Stromal cell of bone marrow (primary cell): ENCODE measurements at regions not wholly inside any gene's neighbourhood (a gene's known extent, or its start where the extent isn't known, plus 50 kb on each side); places are given as distances from the start of the nearest gene placed in this dataset.

Experiments
- DNase-seq: peaks from one replicate; pipeline ENCODE4 v3.0.0-alpha.2; 2012; ENCODE audit warnings: low read depth

DNA sequence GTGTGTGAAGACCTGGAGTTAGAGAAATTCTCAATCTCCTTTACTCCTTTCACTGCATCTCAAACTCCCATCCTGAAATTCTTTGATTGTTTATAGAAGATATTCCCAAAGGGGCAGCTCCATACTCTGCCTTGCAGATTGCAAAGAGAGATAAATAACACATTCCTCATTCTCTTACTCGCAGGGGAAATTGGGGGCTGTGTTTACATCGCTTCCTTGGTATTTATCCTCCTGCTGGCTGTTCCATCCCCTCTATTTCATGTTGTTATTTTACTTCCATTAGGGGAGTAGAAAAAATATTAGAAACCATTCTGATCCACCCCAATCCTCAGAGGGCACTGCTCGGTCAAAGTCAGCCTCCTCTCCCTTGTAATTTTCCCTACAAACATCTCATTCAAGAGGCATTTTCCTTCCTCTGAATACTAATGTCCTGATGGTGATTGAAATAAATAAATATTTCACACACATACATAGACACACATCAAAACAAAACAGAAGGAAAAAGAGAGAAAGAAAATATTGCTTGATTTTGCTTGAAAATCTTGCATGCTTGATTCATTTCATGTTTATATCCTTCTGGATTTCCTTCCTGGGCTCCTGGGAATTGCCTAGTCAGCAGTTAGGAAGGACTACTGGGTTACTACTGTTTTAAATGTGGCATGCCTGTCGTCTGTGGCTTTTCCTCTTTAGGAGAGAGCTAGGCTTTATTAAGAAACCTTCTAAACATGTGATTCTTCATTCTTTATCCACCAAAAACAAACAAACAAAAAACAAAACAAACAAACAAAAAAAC lies 420.1 kb upstream of the PAPPA start:
- DNase-seq = peak; percentile 64

DNA sequence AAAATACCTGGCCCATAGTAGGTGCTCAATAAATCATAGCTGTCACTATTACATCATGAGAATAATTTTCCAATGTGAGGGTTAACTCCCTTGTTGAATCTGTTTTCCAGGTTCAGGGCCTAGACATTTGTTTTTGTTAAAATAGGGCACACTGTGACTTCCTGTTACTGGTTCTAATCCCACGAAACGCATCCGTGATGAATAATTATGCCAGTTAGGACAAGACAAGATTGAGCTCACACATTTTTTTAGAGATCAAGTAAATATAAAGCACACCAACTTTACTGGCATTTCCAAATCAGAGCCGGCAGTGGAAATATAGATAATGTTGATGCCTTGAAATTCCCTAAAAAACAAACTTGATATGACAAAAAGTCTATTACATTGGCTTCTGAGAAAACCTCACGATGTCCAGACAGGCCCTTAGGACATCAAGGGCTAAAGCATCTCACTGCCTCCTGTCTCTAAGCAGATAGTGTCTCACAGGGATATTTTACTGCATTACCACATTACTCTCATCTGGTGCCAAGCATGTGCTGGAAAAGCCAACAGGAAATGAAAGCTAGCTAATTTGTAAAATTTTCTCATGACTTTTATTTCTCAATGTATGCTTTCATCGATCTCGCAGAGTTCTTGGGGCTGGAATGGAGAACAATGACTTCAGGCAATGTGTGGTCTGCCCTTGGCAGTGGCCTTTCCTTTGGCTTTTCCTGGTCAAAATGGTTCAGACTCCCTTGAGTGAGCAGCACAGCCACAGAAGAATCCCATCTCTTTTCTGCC lies 414.3 kb upstream of the PAPPA start:
- DNase-seq = no peak

DNA sequence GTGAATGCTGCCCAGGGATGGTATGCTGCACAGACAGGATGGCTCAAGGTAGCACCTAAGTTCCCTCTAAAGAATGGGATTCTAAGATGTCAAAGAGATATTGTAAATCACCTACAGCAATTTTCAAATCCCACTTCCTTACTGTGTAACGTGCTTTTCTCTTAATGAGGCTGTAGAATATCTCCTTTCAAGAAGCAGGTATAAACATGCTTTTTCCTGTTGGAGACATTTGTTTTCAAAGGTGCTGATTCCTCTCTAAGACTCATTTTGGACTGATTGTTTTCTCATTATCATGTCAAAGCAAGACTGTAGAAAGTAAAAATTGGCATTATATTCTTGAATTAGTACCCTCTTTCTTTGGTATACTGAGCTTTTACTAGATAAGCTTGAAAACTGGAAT lies 412.6 kb upstream of the PAPPA start:
- DNase-seq = no peak

DNA sequence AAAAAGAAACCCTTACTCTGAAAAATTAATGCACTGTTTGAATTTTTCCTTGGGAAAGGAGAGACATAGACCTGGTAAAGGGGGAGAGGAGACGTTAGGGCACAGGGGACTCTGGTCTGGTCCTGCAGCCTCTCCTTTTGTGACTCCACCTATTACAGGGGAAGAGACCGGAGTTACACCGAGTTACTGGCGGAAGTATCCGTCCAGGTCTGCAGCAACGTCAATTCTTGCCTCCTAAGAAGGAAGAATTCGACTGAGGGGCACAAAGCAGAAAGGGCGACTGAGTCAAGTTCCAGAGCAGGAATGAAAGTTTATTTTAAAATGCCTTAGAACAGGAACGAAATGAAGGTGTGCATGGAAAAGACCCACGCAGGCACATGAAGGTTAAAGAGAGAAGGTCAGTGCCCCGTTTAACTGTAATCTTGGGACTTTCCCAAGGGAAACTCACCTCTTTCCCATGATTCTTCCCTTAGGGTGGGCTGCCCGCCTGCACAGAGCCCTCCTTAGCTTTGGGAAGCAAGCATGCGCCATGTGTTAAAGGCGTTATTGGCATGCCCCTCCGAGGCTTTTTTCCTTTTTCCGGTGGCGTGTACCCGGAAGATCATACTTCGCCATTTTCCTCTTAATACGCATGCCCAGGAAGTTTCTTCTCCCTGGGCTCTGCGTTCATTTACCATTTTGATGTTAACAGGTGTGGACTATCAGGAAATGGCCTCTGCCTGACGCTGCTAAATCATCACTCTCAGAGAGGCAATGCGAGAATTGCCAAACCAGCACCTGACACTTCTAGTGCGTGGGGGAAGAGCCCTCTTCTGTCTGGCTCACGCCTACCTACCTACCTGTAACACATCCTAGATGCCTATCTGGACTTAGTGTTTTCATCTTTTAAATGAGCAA lies 409.6 kb upstream of the PAPPA start:
- no peak for DNase-seq

DNA sequence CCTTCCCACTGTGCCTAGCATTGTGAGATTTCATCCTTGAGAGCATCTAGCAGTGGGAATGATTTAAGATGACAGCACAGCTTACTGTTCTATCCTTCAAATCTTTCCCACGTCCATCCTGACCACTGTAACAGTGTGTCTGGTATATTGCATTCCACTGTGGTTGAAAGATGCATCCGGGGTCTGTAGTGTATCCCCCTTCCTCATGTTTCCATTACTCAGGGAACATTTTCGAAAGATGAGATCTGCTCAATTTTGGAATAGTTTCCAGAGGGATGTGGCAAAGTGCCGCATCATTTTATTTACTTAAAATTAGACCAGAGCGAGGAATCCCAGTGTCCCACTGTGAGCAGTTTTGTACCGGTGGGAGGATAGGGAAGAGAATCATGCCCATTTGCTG lies 407.1 kb upstream of the PAPPA start:
- no peak for DNase-seq

DNA sequence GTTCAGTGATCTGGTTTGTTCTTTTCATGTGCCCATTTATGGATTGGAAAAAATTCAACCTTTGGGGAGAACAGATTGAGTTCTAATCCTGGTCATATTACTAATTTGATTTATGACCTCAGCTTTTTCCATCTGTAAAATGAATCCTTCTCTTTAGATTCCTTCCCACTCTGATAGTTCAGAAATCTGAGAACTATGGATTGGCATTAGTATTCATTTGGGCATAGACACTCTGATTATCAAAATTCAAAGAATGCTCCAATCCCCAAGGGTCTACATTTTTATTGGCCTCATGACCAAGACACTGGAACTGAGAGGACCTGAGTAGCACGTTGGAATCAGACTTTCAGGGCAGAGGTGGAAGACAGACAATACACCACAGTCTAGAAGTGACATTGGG lies 405.9 kb upstream of the PAPPA start:
- no peak for DNase-seq

- DNase-seq = no peak
Measured at GRCh38 chr9:115756736-115757135, 396.9 kb upstream of the PAPPA start.

DNA sequence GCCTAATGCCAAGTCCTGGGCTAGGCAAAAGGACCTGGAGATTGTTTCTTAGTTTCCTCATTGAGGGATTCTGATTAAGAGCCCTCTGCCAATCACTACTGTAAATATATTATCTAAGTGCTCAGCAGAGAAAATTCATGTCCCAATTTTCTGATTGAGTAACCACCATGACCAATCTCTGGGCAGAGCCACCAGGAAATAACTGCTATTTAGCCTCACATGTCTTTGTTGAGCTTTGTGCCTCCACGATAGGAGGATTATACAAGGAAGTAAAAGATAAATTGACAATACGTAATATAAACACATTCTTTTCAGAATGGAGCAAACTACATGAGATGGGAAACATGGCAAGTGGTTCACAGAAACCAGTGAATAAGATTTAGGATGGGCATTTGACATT lies 396.1 kb upstream of the PAPPA start:
- DNase-seq = no peak

DNA sequence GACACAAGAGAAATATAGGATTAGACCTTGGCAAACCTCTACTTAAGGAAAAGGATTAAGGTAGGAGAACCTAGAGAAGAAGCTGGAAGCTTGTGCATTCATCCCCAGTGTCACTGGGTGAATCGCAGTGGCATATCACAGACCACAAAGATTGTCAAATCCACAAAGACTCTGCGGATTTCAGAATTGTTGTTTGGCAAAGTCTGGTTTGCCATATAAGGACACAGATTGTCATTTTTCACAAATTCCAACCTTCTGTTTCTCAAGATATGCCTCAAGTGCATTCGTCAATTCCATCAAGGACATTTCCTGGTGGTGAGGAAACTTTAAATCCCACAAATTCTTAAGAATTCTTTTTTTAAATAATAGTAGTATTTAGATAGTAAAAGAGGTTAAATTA lies 395.1 kb upstream of the PAPPA start:
- no peak for DNase-seq

DNA sequence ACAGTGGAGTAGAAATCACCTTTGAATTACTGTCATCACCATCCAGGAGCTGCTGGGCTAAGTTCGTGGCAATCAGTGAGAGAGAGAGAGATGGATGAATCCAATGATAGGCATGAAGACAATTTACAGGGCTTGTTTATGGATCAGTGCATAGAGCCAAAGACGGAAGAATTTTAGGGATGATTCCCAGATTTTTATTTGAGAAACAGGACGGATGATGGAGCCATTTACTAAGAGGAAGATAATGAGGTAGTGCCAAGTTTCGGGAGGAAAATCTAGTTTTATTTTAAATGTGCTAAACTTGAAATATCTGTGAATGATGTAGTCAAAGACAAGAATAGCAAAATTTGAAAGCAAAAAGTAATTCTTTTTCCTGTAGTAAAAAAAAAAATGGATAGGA lies 394.2 kb upstream of the PAPPA start:
- no peak for DNase-seq

DNA sequence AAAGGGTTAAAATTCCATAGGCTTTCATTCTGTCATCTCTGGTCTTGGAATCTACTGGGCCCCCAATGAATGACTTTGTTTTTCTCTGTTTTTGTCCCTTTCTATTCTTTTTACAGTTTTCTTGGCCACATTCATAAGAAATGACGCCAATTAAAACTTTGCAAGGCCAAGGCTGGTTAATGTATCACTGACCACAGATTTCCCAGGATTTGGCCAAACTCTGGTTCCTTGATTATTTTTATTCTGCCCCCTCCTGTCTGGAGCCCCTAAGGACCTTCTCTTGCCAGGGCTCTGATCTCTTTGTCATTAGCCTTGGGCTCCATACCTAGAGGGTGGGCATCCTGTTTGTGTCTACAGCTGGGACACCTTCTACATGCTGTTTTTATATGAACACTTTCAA lies 388.9 kb upstream of the PAPPA start:
- peak; percentile 72 for DNase-seq

DNA sequence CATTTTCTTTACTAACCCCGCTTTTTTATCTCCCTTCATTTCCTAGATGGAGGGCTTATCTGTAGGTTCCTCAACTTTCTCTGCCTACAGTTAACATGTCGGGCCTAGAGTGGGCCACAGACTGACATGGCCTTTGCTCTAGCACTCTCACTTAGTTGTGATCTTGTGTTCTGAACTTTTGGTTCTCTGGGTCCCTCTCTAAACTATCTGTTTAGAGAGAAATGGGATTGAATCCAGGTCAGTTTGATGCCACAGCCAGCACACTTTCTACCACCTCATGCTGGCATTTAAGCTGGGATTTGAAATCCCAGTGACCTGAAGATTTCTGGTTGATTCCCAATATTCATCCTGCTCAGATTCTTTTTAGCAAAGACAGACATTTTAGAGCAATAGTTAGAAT lies 388.5 kb upstream of the PAPPA start:
- no peak for DNase-seq

- DNase-seq = no peak
Measured at GRCh38 chr9:115766370-115766955, 387.1 kb upstream of the PAPPA start.

- DNase-seq = no peak
Measured at GRCh38 chr9:115770521-115770920, 383.1 kb upstream of the PAPPA start.

DNA sequence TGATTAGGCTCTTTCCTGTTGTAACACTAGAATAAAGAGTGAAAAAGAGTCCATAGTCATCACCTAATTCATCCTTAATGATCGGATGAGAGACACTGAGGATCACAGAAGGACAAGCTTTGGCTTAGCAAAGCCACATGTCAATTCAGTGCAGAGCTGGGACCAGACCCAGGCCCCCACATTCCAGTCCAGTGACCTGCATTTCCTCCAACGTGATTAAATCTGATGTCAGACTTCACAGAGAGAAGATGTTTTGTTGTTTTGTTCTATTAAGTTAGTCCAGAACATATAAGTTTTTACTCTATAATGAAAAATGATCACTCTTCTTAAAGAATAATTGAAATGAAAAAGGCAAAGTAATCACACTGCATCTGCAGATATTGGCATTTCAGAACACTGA lies 377.9 kb upstream of the PAPPA start:
- DNase-seq = no peak

GRCh38 chr9:115777610-115778009 lies 376.0 kb upstream of the PAPPA start:
- DNase-seq = no peak

DNA sequence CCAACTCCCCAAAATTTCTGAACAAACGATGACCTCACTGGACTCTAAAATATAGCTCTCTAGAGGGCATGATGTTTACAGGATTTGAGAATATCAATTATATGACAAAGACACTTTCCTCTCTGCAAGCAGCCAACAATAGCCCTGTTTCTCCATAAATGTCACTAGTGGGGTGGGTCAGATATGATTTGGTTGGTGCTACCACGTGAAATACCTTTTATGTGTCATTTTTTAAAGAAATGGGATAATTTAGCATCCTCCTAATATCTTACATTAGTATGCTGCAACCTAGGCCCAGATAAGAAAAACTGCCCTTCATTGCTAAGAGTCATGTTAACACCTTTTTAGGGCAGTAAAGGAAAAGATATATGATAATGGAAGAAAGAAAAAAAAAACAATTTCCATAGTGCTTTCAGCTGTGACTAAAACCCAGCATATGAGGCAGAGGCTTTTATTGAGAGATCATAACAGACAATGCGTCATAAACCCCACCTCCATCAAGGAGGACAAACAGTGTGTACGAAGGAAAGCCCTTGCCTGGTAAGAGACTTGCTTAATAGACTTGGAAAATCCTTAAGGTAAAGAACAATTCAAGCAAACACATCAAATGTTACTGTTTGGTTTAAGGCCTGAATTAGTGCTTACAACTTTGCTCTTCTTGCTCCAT lies 372.4 kb upstream of the PAPPA start:
- DNase-seq = no peak

GRCh38 chr9:115786321-115786720 lies 367.3 kb upstream of the PAPPA start:
- peak; percentile 50 for DNase-seq

- no peak for DNase-seq
Measured at GRCh38 chr9:115790520-115790919, 363.1 kb upstream of the PAPPA start.

DNA sequence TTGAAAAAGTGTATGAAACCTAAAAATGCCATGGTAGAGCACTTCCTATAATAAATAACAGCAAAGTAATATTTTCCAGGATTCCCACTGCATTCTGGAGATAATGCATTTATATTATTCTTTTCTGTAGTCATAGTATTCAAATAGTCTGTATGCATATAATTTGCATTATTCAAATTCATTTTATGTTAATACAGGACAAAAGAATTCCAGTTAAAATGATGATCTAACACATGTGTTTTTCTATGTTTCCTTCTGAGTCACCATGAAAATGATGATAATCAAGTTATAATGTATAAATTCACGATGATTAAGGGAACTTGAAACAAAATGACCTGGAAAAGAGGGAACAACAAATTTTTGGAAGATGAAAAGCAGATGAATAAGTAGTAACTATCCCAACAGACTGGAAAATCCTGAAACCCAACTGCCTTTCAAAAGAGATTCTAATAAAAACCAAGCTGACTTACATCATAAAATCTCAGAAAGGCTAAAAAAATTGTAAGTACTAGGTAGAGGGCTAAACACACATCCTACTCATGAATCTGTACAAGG lies 358.6 kb upstream of the PAPPA start:
- DNase-seq = no peak

- no peak for DNase-seq
Measured at GRCh38 chr9:115799734-115800133, 353.9 kb upstream of the PAPPA start.
